ENCODE measurements at regions not wholly inside any gene's neighbourhood (a gene's known extent, or its start where the extent isn't known, plus 50 kb on each side); places are given as distances from the start of the nearest gene placed in this dataset.

DNA sequence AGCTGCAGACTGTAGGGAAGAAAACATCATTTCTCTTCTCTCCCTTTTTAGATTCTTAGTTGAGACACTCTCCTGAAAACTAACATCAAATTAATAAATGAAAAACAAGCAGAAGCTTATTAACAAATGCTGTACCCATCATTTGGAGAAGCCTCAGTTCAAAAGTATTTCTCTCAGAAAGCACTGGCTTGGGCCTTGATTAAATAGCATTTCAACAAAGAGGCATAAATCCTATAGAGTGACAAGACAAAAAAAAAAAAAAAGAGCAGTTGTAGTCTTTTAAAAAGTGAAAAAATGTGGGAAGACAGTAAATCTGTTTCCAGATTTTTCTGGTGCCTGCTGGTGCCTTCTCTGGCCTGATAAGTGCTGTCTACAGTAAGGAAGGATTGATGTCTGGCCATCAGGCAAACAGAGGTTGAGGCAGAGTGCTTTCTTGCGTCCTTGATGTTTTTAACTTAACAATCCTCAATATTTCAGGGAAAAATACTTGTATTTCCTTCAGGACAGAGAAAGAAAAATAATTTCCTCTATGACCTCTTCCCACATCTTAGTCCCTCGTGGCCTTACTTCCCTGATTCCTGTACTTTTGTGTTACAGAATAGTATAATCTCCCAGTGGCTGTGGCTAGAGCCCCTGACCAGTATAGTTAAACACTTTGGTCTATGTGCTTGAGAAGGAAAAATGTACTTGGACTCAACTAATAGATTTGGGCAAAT is 300.5 kb downstream of the HGF start:
- H3K36me3 ChIP-seq (ENCODE audit: control insufficient read depth in 2 of 4, insufficient read depth in 4 of 4, low read length in 3 of 4), result no peaks in the 10 kb centered on the region
- TF ChIP-seq POU5F1 (IDR thresholded peaks at IDR 0.05; ENCODE audit: low read depth, low read length), result no peak
- no peak for TF ChIP-seq EP300 (IDR thresholded peaks at IDR 0.05; ENCODE audit: borderline replicate concordance in 1 of 2, low read depth in 2 of 2, low read length in 2 of 2)
- no peak for TF ChIP-seq MAFK (IDR thresholded peaks at IDR 0.05; ENCODE audit: low read depth, low read length)
- TF ChIP-seq SP2 (IDR thresholded peaks at IDR 0.05; ENCODE audit: low read length), result no peak
- no peak for TF ChIP-seq SIN3A (conservative IDR thresholded peaks at IDR 0.05 in 1 of 2, IDR thresholded peaks at IDR 0.05 in 1 of 2; ENCODE audit: low read depth in 1 of 2, low read length in 2 of 2)
- no peak for TF ChIP-seq BRCA1 (IDR thresholded peaks at IDR 0.05; ENCODE audit: low read depth, low read length)
- ChIA-PET CTCF (ENCODE audit: partially characterized antibody) (interaction anchor here (0.5 to 5.0 kb wide), 31 partner anchors 9 to 807 kb away, joined by 3 to 45 read pairs (median 3); partner anchors contain the start of gene SEMA3C), POLR2A (ENCODE audit: partially characterized antibody) (no interaction called here)
- H4K5ac ChIP-seq (ENCODE audit: insufficient read length, low read depth, low read length), result no peak overlapping the region
- no peaks in the 10 kb centered on the region for H3K79me1 ChIP-seq (ENCODE audit: low read depth, low read length)
- H3K9ac ChIP-seq (replicated peaks in 1 of 4; ENCODE audit: extremely low read depth in 1 of 4, low read depth in 3 of 4, low read length in 3 of 4), result no peak overlapping the region
- no peak overlapping the region for H2AFZ ChIP-seq (ENCODE audit: low read length)
- no peak overlapping the region for H3K4ac ChIP-seq (replicated peaks; ENCODE audit: insufficient read length, low read depth, low read length)
- H2BK20ac ChIP-seq (ENCODE audit: low read length), result no peak overlapping the region
- no peak overlapping the region for H2AK5ac ChIP-seq (ENCODE audit: low read depth, low read length)
- H3K79me2 ChIP-seq (ENCODE audit: control insufficient read depth in 1 of 2, insufficient read depth in 2 of 2, low read length in 2 of 2), result no peaks in the 10 kb centered on the region
- no peak overlapping the region for H2BK15ac ChIP-seq (ENCODE audit: low read length)
- H4K8ac ChIP-seq (ENCODE audit: extremely low read depth, insufficient read depth, low read length), result no peak overlapping the region
- H4K20me1 ChIP-seq (replicated peaks in 1 of 2; ENCODE audit: control insufficient read depth in 1 of 2, insufficient read depth in 2 of 2, low read length in 2 of 2), result no peaks in the 10 kb centered on the region
- H2BK120ac ChIP-seq (replicated peaks; ENCODE audit: low read depth, low read length), result no peak overlapping the region
- no peak overlapping the region for H3K27ac ChIP-seq (ENCODE audit: low read depth, low read length)
- H3K9me3 ChIP-seq (ENCODE audit: insufficient read depth in 2 of 2, low read depth in 1 of 2, low read length in 1 of 2), result no peaks in the 10 kb centered on the region
- DNase-seq (ENCODE audit: low read depth in 1 of 2, low spot score in 2 of 2) (no peak), FAIRE-seq (no peak)
- H3K23me2 ChIP-seq (ENCODE audit: low read depth, low read length), result no peaks in the 10 kb centered on the region
- no peak overlapping the region for H3K56ac ChIP-seq (replicated peaks; ENCODE audit: insufficient read length, low read depth, low read length)
- H2BK5ac ChIP-seq (ENCODE audit: low read depth, low read length), result no peak overlapping the region
- H3K18ac ChIP-seq (ENCODE audit: extremely low read depth, low read length), result no peak overlapping the region
- 76% methylated on average over 2 of the region's 2 CpGs; no CpG with 5 or more reads in 1 of the 2 experiments for WGBS, 2 experiments (ENCODE audit: extremely low coverage in 1 of 2, insufficient coverage in 1 of 2, insufficient read length in 1 of 2, insufficient replicate concordance in 2 of 2, low coverage in 1 of 2, low lambda C conversion rate in 2 of 2, missing lambda C conversion rate in 1 of 2)
- no peak overlapping the region for H3K23ac ChIP-seq (ENCODE audit: insufficient read length)
- H3K14ac ChIP-seq (ENCODE audit: insufficient read length), result no peak overlapping the region
- no peaks in the 10 kb centered on the region for H3K27me3 ChIP-seq (replicated peaks in 1 of 4; ENCODE audit: control insufficient read depth in 3 of 4, extremely low read depth in 1 of 4, insufficient read depth in 3 of 4, low read length in 3 of 4)
- H3K4me3 ChIP-seq (ENCODE audit: extremely low read depth in 1 of 4, insufficient read depth in 2 of 4, low read depth in 3 of 4, low read length in 4 of 4), result no peak overlapping the region
- H2BK12ac ChIP-seq (ENCODE audit: low read depth, low read length), result no peak overlapping the region
- no peak overlapping the region for H4K91ac ChIP-seq (replicated peaks; ENCODE audit: insufficient read length, low read length)
- no peaks in the 10 kb centered on the region for H3K4me1 ChIP-seq (replicated peaks in 1 of 4; ENCODE audit: control insufficient read depth in 3 of 4, insufficient read depth in 4 of 4, low read length in 3 of 4)
- no peak overlapping the region for H3K4me2 ChIP-seq (ENCODE audit: insufficient read depth in 1 of 2, low read depth in 2 of 2, low read length in 2 of 2)
